ENCODE measurements at regions not wholly inside any gene's neighbourhood (a gene's known extent, or its start where the extent isn't known, plus 50 kb on each side); places are given as distances from the start of the nearest gene placed in this dataset.

- Histone ChIP-seq H3K27me3 (ENCODE audit: control insufficient read depth in 3 of 3, insufficient read depth in 3 of 3, low read depth in 1 of 3, low read length in 3 of 3) (no peaks in the 10 kb centered on the region), H2BK120ac (ENCODE audit: low read depth, low read length) (no peak overlapping the region), H2BK5ac (ENCODE audit: low read length) (no peak overlapping the region), H3K27ac (replicated peaks; ENCODE audit: low read length) (no peak overlapping the region), H3K4ac (ENCODE audit: low read length) (no peak overlapping the region), H3K4me3 (ENCODE audit: low read length in 2 of 2) (no peak overlapping the region), H3K9ac (ENCODE audit: low read depth, low read length, poor library complexity) (no peak overlapping the region), H2BK15ac (ENCODE audit: low read length) (no peak overlapping the region), H3K4me1 (ENCODE audit: control insufficient read depth in 2 of 2, insufficient read depth in 1 of 2, low read depth in 1 of 2, low read length in 2 of 2) (no peaks in the 10 kb centered on the region), H3K23ac (ENCODE audit: low read depth, low read length, poor library complexity) (no peak overlapping the region), H2AK5ac (ENCODE audit: low read depth, low read length) (no peak overlapping the region), H3K14ac (ENCODE audit: low read length) (no peak overlapping the region), H3K79me1 (ENCODE audit: low read depth, low read length) (no peaks in the 10 kb centered on the region), H3K4me2 (ENCODE audit: insufficient read depth, low read length, poor library complexity, severe bottlenecking) (no peak overlapping the region), H4K8ac (ENCODE audit: low read depth, low read length) (no peak overlapping the region), H3K18ac (ENCODE audit: low read length) (no peak overlapping the region), H3K36me3 (replicated peaks in 1 of 2; ENCODE audit: control insufficient read depth in 2 of 2, insufficient read depth in 2 of 2, low read length in 2 of 2) (peaks cover 0 to 78% of the 10 kb centered on the region in 2 donors), H2AFZ (ENCODE audit: low read length) (no peak overlapping the region), H3K9me3 (replicated peaks in 1 of 2; ENCODE audit: control insufficient read depth in 2 of 2, insufficient read depth in 1 of 2, low read depth in 1 of 2, low read length in 2 of 2) (peaks cover 1 to 7% of the 10 kb centered on the region in 2 donors), H4K91ac (ENCODE audit: low read depth, low read length, poor library complexity) (no peak overlapping the region), H2BK12ac (ENCODE audit: low read length) (no peak overlapping the region)
- no peak for DNase-seq (ENCODE audit: low spot score)
- no CpG with 5 or more reads among the region's 3 CpGs for WGBS, 2 donors (ENCODE audit: extremely low coverage in 2 of 2, insufficient read length in 2 of 2, insufficient replicate concordance in 1 of 2)
These were observed 206.0 kb downstream of the CYB561 start for GRCh38 chr17:63240106-63240505.

- no peak overlapping the region for H3K4me2 ChIP-seq (ENCODE audit: insufficient read depth, low read length, poor library complexity, severe bottlenecking)
- no peak for DNase-seq (ENCODE audit: low spot score)
- no peaks in the 10 kb centered on the region for H3K27me3 ChIP-seq (ENCODE audit: control insufficient read depth in 3 of 3, insufficient read depth in 3 of 3, low read depth in 1 of 3, low read length in 3 of 3)
- H3K18ac ChIP-seq (ENCODE audit: low read length) = no peak overlapping the region
- H2AK5ac ChIP-seq (ENCODE audit: low read depth, low read length) = no peak overlapping the region
- no peak overlapping the region for H2BK120ac ChIP-seq (ENCODE audit: low read depth, low read length)
- H3K9me3 ChIP-seq (replicated peaks in 1 of 2; ENCODE audit: control insufficient read depth in 2 of 2, insufficient read depth in 1 of 2, low read depth in 1 of 2, low read length in 2 of 2) = peaks cover 1 to 2% of the 10 kb centered on the region in 2 donors
- no peak overlapping the region for H2BK5ac ChIP-seq (ENCODE audit: low read length)
- H2BK12ac ChIP-seq (ENCODE audit: low read length) = no peak overlapping the region
- H2BK15ac ChIP-seq (ENCODE audit: low read length) = no peak overlapping the region
- peaks cover 0 to 2% of the 10 kb centered on the region in 2 donors for H3K4me1 ChIP-seq (ENCODE audit: control insufficient read depth in 2 of 2, insufficient read depth in 1 of 2, low read depth in 1 of 2, low read length in 2 of 2)
- H3K79me1 ChIP-seq (ENCODE audit: low read depth, low read length) = no peaks in the 10 kb centered on the region
- no peak overlapping the region for H3K23ac ChIP-seq (ENCODE audit: low read depth, low read length, poor library complexity)
- H3K9ac ChIP-seq (ENCODE audit: low read depth, low read length, poor library complexity) = no peak overlapping the region
- H3K14ac ChIP-seq (ENCODE audit: low read length) = no peak overlapping the region
- H3K4ac ChIP-seq (ENCODE audit: low read length) = no peak overlapping the region
- no peak overlapping the region for H4K8ac ChIP-seq (ENCODE audit: low read depth, low read length)
- no peak overlapping the region for H2AFZ ChIP-seq (ENCODE audit: low read length)
- no peak overlapping the region for H4K91ac ChIP-seq (ENCODE audit: low read depth, low read length, poor library complexity)
- peaks cover 0 to 37% of the 10 kb centered on the region in 2 donors for H3K36me3 ChIP-seq (replicated peaks in 1 of 2; ENCODE audit: control insufficient read depth in 2 of 2, insufficient read depth in 2 of 2, low read length in 2 of 2)
- H3K27ac ChIP-seq (replicated peaks; ENCODE audit: low read length) = no peak overlapping the region
- no peak overlapping the region for H3K4me3 ChIP-seq (ENCODE audit: low read length in 2 of 2)
- no CpG with 5 or more reads among the region's 2 CpGs for WGBS, 2 donors (ENCODE audit: extremely low coverage in 2 of 2, insufficient read length in 2 of 2, insufficient replicate concordance in 1 of 2)
These were observed 199.8 kb downstream of the CYB561 start for GRCh38 chr17:63246344-63246743.

GRCh38 chr17:63247706-63248105, 198.4 kb downstream of the CYB561 start:
- no peak overlapping the region for H2BK5ac ChIP-seq (ENCODE audit: low read length)
- H3K4me1 ChIP-seq (ENCODE audit: control insufficient read depth in 2 of 2, insufficient read depth in 1 of 2, low read depth in 1 of 2, low read length in 2 of 2) = peaks cover 0 to 2% of the 10 kb centered on the region in 2 donors
- no peak overlapping the region for H2BK15ac ChIP-seq (ENCODE audit: low read length)
- no peak overlapping the region for H3K9ac ChIP-seq (ENCODE audit: low read depth, low read length, poor library complexity)
- H2BK120ac ChIP-seq (ENCODE audit: low read depth, low read length) = no peak overlapping the region
- H2AFZ ChIP-seq (ENCODE audit: low read length) = no peak overlapping the region
- WGBS, 2 donors (ENCODE audit: extremely low coverage in 2 of 2, insufficient read length in 2 of 2, insufficient replicate concordance in 1 of 2) = no CpG with 5 or more reads among the region's 1 CpG
- peaks cover 0 to 25% of the 10 kb centered on the region in 2 donors for H3K36me3 ChIP-seq (replicated peaks in 1 of 2; ENCODE audit: control insufficient read depth in 2 of 2, insufficient read depth in 2 of 2, low read length in 2 of 2)
- no peaks in the 10 kb centered on the region for H3K79me1 ChIP-seq (ENCODE audit: low read depth, low read length)
- H3K4ac ChIP-seq (ENCODE audit: low read length) = no peak overlapping the region
- H4K91ac ChIP-seq (ENCODE audit: low read depth, low read length, poor library complexity) = no peak overlapping the region
- H2BK12ac ChIP-seq (ENCODE audit: low read length) = no peak overlapping the region
- no peak overlapping the region for H4K8ac ChIP-seq (ENCODE audit: low read depth, low read length)
- no peak overlapping the region for H3K23ac ChIP-seq (ENCODE audit: low read depth, low read length, poor library complexity)
- H3K18ac ChIP-seq (ENCODE audit: low read length) = no peak overlapping the region
- no peak overlapping the region for H3K27ac ChIP-seq (replicated peaks; ENCODE audit: low read length)
- no peak overlapping the region for H3K4me3 ChIP-seq (ENCODE audit: low read length in 2 of 2)
- H2AK5ac ChIP-seq (ENCODE audit: low read depth, low read length) = no peak overlapping the region
- no peak overlapping the region for H3K4me2 ChIP-seq (ENCODE audit: insufficient read depth, low read length, poor library complexity, severe bottlenecking)
- no peak for DNase-seq (ENCODE audit: low spot score)
- no peak overlapping the region for H3K14ac ChIP-seq (ENCODE audit: low read length)
- no peaks in the 10 kb centered on the region for H3K27me3 ChIP-seq (ENCODE audit: control insufficient read depth in 3 of 3, insufficient read depth in 3 of 3, low read depth in 1 of 3, low read length in 3 of 3)
- H3K9me3 ChIP-seq (replicated peaks in 1 of 2; ENCODE audit: control insufficient read depth in 2 of 2, insufficient read depth in 1 of 2, low read depth in 1 of 2, low read length in 2 of 2) = peaks cover 1 to 2% of the 10 kb centered on the region in 2 donors

GRCh38 chr17:63249256-63250004, 196.7 kb downstream of the CYB561 start:
- H2AFZ ChIP-seq (ENCODE audit: low read length) = no peak overlapping the region
- H2BK15ac ChIP-seq (ENCODE audit: low read length) = no peak overlapping the region
- H2BK120ac ChIP-seq (ENCODE audit: low read depth, low read length) = no peak overlapping the region
- H3K9ac ChIP-seq (ENCODE audit: low read depth, low read length, poor library complexity) = no peak overlapping the region
- no peak overlapping the region for H3K4me2 ChIP-seq (ENCODE audit: insufficient read depth, low read length, poor library complexity, severe bottlenecking)
- no peak overlapping the region for H3K23ac ChIP-seq (ENCODE audit: low read depth, low read length, poor library complexity)
- H3K4me3 ChIP-seq (ENCODE audit: low read length in 2 of 2) = no peak overlapping the region
- no CpG with 5 or more reads among the region's 4 CpGs for WGBS, 2 donors (ENCODE audit: extremely low coverage in 2 of 2, insufficient read length in 2 of 2, insufficient replicate concordance in 1 of 2)
- H3K79me1 ChIP-seq (ENCODE audit: low read depth, low read length) = no peaks in the 10 kb centered on the region
- no peak overlapping the region for H3K4ac ChIP-seq (ENCODE audit: low read length)
- no peak overlapping the region for H4K8ac ChIP-seq (ENCODE audit: low read depth, low read length)
- no peak overlapping the region for H3K27ac ChIP-seq (replicated peaks; ENCODE audit: low read length)
- no peak overlapping the region for H2BK12ac ChIP-seq (ENCODE audit: low read length)
- H3K27me3 ChIP-seq (ENCODE audit: control insufficient read depth in 3 of 3, insufficient read depth in 3 of 3, low read depth in 1 of 3, low read length in 3 of 3) = no peaks in the 10 kb centered on the region
- no peak for DNase-seq (ENCODE audit: low spot score)
- H3K36me3 ChIP-seq (replicated peaks in 1 of 2; ENCODE audit: control insufficient read depth in 2 of 2, insufficient read depth in 2 of 2, low read length in 2 of 2) = peaks cover 0 to 9% of the 10 kb centered on the region in 2 donors
- no peak overlapping the region for H2BK5ac ChIP-seq (ENCODE audit: low read length)
- H3K9me3 ChIP-seq (replicated peaks in 1 of 2; ENCODE audit: control insufficient read depth in 2 of 2, insufficient read depth in 1 of 2, low read depth in 1 of 2, low read length in 2 of 2) = peaks cover 0 to 2% of the 10 kb centered on the region in 2 donors
- no peak overlapping the region for H2AK5ac ChIP-seq (ENCODE audit: low read depth, low read length)
- no peak overlapping the region for H4K91ac ChIP-seq (ENCODE audit: low read depth, low read length, poor library complexity)
- H3K18ac ChIP-seq (ENCODE audit: low read length) = no peak overlapping the region
- H3K14ac ChIP-seq (ENCODE audit: low read length) = no peak overlapping the region
- H3K4me1 ChIP-seq (ENCODE audit: control insufficient read depth in 2 of 2, insufficient read depth in 1 of 2, low read depth in 1 of 2, low read length in 2 of 2) = peaks cover 0 to 2% of the 10 kb centered on the region in 2 donors

All from neuronal stem cell (in vitro differentiated cells).